ENCODE measurements at regions not wholly inside any gene's neighbourhood (a gene's known extent, or its start where the extent isn't known, plus 50 kb on each side); places are given as distances from the start of the nearest gene placed in this dataset.
"Not testable (repeated sequence)": the region's sequence is repeated elsewhere in the genome, so short reads cannot be mapped to it uniquely, and the experiment has no call there.

DNA sequence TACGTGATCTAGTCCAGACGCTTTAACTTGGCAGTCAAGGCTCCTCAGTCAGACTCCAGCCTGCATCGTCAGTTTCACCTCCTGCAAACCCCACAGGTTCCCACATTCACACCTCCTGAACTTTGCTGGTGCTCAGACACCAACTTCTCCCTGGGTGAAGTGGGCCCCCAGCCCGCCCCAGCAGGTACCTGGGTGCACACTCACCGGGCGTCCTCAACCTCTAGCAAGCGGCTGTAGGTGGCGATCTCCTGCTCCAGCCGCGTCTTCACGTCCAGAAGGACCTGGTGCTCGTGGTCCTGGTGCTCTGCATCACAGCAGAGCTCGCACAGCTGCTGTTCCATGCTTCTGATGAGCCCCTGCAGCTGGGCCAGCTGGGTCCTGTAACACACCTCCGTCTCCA lies 122.9 kb downstream of the TNFRSF13B start:
- not testable (repeated sequence) for H3K27ac ChIP-seq (ENCODE audit: insufficient read length, low read depth, low read length); H3K4me1 Mint-ChIP-seq; H2AK5ac ChIP-seq (ENCODE audit: insufficient read length, low read length); H4K5ac ChIP-seq (ENCODE audit: insufficient read length, low read depth, low read length); H3K79me2 ChIP-seq (ENCODE audit: insufficient read depth, low read length); H3K27ac Mint-ChIP-seq; H4K8ac ChIP-seq (replicated peaks; ENCODE audit: insufficient read length, low read depth, low read length); H3K18ac ChIP-seq (ENCODE audit: insufficient read length, low read depth, low read length); H3T11ph ChIP-seq (ENCODE audit: low read length); H2BK5ac ChIP-seq (ENCODE audit: insufficient read length, low read length); H3K9me3 ChIP-seq (ENCODE audit: control insufficient read depth, low read depth, low read length); H3K79me1 ChIP-seq (ENCODE audit: insufficient read depth, low read depth, low read length, poor library complexity, severe bottlenecking); DNase-seq; H3K4ac ChIP-seq (ENCODE audit: low read depth, low read length); H3K4me3 Mint-ChIP-seq; H4K20me1 ChIP-seq (ENCODE audit: control insufficient read depth, insufficient read depth, insufficient read length); H2BK12ac ChIP-seq (ENCODE audit: insufficient read length, low read depth, low read length); H3K56ac ChIP-seq (ENCODE audit: insufficient read length, low read depth, low read length); H3K4me2 ChIP-seq (ENCODE audit: insufficient read depth, insufficient read length, low read length); H3K4me1 ChIP-seq (ENCODE audit: insufficient read depth, low read length); H3K9ac ChIP-seq (ENCODE audit: extremely low read depth, insufficient read length, low read length); H3K9me3 Mint-ChIP-seq; H2BK120ac ChIP-seq (ENCODE audit: low read depth, low read length, poor library complexity, severe bottlenecking); H3K27me3 ChIP-seq (ENCODE audit: insufficient read depth, low read length); H4K91ac ChIP-seq (ENCODE audit: insufficient read length, low read depth, low read length); H2BK20ac ChIP-seq (ENCODE audit: low read depth, low read length, poor library complexity, severe bottlenecking); H3K23me2 ChIP-seq (ENCODE audit: insufficient read length, low read depth, low read length, poor library complexity, severe bottlenecking); H2AFZ ChIP-seq (ENCODE audit: low read length); H3K27me3 Mint-ChIP-seq (ENCODE audit: low read depth); H3K36me3 Mint-ChIP-seq (ENCODE audit: insufficient read depth in 1 of 3, low read depth in 3 of 3); H2BK15ac ChIP-seq (ENCODE audit: low read depth, low read length); H3K23ac ChIP-seq (ENCODE audit: insufficient read length, low read depth, low read length); H3K14ac ChIP-seq (ENCODE audit: insufficient read depth, low read length)
- no CpG with 5 or more reads among the region's 14 CpGs for WGBS (ENCODE audit: extremely low coverage, insufficient read length, low lambda C conversion rate)

DNA sequence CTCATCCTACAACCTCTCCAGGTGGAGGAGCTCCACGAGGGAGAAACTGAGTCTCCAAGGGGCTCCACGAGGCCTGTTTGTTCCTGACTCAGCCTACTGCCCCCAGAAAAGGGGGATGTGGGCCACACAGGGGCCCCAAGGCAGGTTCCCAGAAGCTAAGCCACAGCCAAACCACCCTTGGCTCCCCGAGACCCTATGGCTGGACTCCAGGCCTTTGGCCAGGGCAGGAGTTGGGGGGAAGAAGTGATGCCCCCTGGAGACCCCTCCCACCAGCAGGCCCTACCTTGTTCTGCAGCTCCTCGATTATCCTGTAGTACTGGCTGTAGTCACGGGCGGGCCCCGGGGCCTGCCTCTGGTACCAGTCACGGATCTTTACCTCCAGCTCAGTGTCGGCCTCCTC lies 126.8 kb downstream of the TNFRSF13B start:
- H3K27ac Mint-ChIP-seq; H3K36me3 Mint-ChIP-seq (ENCODE audit: insufficient read depth in 1 of 3, low read depth in 3 of 3); H3K27me3 Mint-ChIP-seq (ENCODE audit: low read depth); H3T11ph ChIP-seq (ENCODE audit: low read length); H2BK15ac ChIP-seq (ENCODE audit: low read depth, low read length); H3K9ac ChIP-seq (ENCODE audit: extremely low read depth, insufficient read length, low read length); H2BK12ac ChIP-seq (ENCODE audit: insufficient read length, low read depth, low read length); H3K14ac ChIP-seq (ENCODE audit: insufficient read depth, low read length); H3K9me3 ChIP-seq (ENCODE audit: control insufficient read depth, low read depth, low read length); H3K4me1 ChIP-seq (ENCODE audit: insufficient read depth, low read length); H3K27ac ChIP-seq (ENCODE audit: insufficient read length, low read depth, low read length); H3K56ac ChIP-seq (ENCODE audit: insufficient read length, low read depth, low read length); H3K23me2 ChIP-seq (ENCODE audit: insufficient read length, low read depth, low read length, poor library complexity, severe bottlenecking); H2AFZ ChIP-seq (ENCODE audit: low read length); H3K23ac ChIP-seq (ENCODE audit: insufficient read length, low read depth, low read length); H4K8ac ChIP-seq (replicated peaks; ENCODE audit: insufficient read length, low read depth, low read length); H4K91ac ChIP-seq (ENCODE audit: insufficient read length, low read depth, low read length); H4K5ac ChIP-seq (ENCODE audit: insufficient read length, low read depth, low read length); H3K4me2 ChIP-seq (ENCODE audit: insufficient read depth, insufficient read length, low read length); H3K4ac ChIP-seq (ENCODE audit: low read depth, low read length); H3K79me2 ChIP-seq (ENCODE audit: insufficient read depth, low read length); H2BK120ac ChIP-seq (ENCODE audit: low read depth, low read length, poor library complexity, severe bottlenecking); H4K20me1 ChIP-seq (ENCODE audit: control insufficient read depth, insufficient read depth, insufficient read length); H2BK20ac ChIP-seq (ENCODE audit: low read depth, low read length, poor library complexity, severe bottlenecking); DNase-seq; H3K79me1 ChIP-seq (ENCODE audit: insufficient read depth, low read depth, low read length, poor library complexity, severe bottlenecking); H2BK5ac ChIP-seq (ENCODE audit: insufficient read length, low read length); H3K4me3 Mint-ChIP-seq; H3K18ac ChIP-seq (ENCODE audit: insufficient read length, low read depth, low read length); H3K9me3 Mint-ChIP-seq; H3K27me3 ChIP-seq (ENCODE audit: insufficient read depth, low read length); H2AK5ac ChIP-seq (ENCODE audit: insufficient read length, low read length); H3K4me1 Mint-ChIP-seq: not testable (repeated sequence)
- WGBS (ENCODE audit: extremely low coverage, insufficient read length, low lambda C conversion rate) = no CpG with 5 or more reads among the region's 9 CpGs

DNA sequence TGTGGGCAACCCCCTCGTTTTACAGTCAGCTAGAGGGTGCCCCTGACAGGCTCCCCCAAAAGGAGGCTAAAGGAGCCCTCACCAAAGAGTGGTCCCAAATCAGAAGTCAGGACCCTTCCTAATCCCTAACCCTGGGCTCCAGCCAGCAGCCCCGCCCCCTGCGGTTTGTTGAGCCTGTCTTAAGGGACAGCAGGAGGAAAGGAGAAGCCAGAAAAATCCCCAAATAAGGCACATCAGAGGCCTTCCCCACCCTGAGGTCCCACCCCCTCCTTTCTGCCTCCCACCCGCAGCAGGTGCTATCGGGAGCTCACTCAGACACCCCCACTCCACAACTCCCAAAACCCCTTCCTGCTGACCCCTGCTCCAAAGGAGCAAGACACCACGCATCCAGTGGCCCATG lies 127.2 kb downstream of the TNFRSF13B start:
- H4K20me1 ChIP-seq (ENCODE audit: control insufficient read depth, insufficient read depth, insufficient read length); H3K79me1 ChIP-seq (ENCODE audit: insufficient read depth, low read depth, low read length, poor library complexity, severe bottlenecking); H3K9me3 ChIP-seq (ENCODE audit: control insufficient read depth, low read depth, low read length); H2BK20ac ChIP-seq (ENCODE audit: low read depth, low read length, poor library complexity, severe bottlenecking); H2AFZ ChIP-seq (ENCODE audit: low read length); H3K27me3 Mint-ChIP-seq (ENCODE audit: low read depth); H3K4me3 Mint-ChIP-seq; H2BK120ac ChIP-seq (ENCODE audit: low read depth, low read length, poor library complexity, severe bottlenecking); H3K27me3 ChIP-seq (ENCODE audit: insufficient read depth, low read length); DNase-seq; H2AK5ac ChIP-seq (ENCODE audit: insufficient read length, low read length); H3K4me2 ChIP-seq (ENCODE audit: insufficient read depth, insufficient read length, low read length); H4K5ac ChIP-seq (ENCODE audit: insufficient read length, low read depth, low read length); H3K4ac ChIP-seq (ENCODE audit: low read depth, low read length); H2BK12ac ChIP-seq (ENCODE audit: insufficient read length, low read depth, low read length); H3K14ac ChIP-seq (ENCODE audit: insufficient read depth, low read length); H3K4me1 ChIP-seq (ENCODE audit: insufficient read depth, low read length); H2BK5ac ChIP-seq (ENCODE audit: insufficient read length, low read length); H3K23me2 ChIP-seq (ENCODE audit: insufficient read length, low read depth, low read length, poor library complexity, severe bottlenecking); H3K23ac ChIP-seq (ENCODE audit: insufficient read length, low read depth, low read length); H3K9me3 Mint-ChIP-seq; H3K4me1 Mint-ChIP-seq; H3K36me3 Mint-ChIP-seq (ENCODE audit: insufficient read depth in 1 of 3, low read depth in 3 of 3); H3T11ph ChIP-seq (ENCODE audit: low read length); H4K91ac ChIP-seq (ENCODE audit: insufficient read length, low read depth, low read length); H3K27ac Mint-ChIP-seq; H3K18ac ChIP-seq (ENCODE audit: insufficient read length, low read depth, low read length); H4K8ac ChIP-seq (replicated peaks; ENCODE audit: insufficient read length, low read depth, low read length); H3K9ac ChIP-seq (ENCODE audit: extremely low read depth, insufficient read length, low read length); H3K79me2 ChIP-seq (ENCODE audit: insufficient read depth, low read length); H2BK15ac ChIP-seq (ENCODE audit: low read depth, low read length); H3K56ac ChIP-seq (ENCODE audit: insufficient read length, low read depth, low read length); H3K27ac ChIP-seq (ENCODE audit: insufficient read length, low read depth, low read length): not testable (repeated sequence)
- WGBS (ENCODE audit: extremely low coverage, insufficient read length, low lambda C conversion rate) = no CpG with 5 or more reads among the region's 6 CpGs

Data from H9 (cell line).